ENCODE measurements at regions not wholly inside any gene's neighbourhood (a gene's known extent, or its start where the extent isn't known, plus 50 kb on each side); places are given as distances from the start of the nearest gene placed in this dataset.

- intact Hi-C loops (cut with DNase I) = no loop called here
- DNase-seq (no peak), ATAC-seq (ENCODE audit: poor library complexity) (no peak)
Measured at GRCh38 chr1:191912517-191912916, 245.7 kb upstream of the RGS18 start.

DNA sequence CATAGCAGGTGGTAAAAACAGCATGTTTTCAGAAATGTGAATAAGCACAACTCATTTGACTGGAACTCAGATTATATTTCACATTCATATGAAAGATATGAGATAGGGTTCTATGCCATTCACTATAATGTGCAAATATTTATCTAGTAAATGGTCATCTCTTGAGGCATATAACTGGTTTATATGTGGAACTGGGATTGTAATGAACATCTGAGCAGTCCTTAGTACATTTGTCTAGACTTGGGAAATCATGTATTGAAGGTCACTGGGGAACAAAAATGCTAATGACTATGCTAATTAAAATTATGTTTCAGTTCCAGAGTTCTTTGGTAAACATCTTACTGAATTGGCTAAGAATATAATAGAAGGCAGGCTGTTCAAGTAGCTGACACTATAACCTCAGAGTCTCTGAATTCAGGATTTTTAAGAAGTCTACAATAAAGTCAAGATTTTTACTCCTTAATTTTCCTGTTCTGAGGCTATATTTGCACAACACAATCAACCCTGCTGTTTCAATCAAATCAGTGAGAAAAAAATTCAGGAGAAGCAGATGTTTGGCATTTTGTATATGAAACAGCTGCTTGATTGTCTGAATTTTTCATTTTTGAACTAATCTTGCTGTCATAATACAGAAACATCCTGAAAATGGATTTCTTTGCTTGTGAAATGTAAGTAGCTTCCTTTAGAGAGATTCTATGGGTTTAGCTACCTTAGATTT is 244.8 kb upstream of the RGS18 start:
- ATAC-seq (ENCODE audit: poor library complexity) = no peak
- no peak for DNase-seq
- intact Hi-C loops (cut with DNase I) = no loop called here

- ATAC-seq (ENCODE audit: poor library complexity) = no peak
- DNase-seq = no peak
- intact Hi-C loops (cut with DNase I) = no loop called here
Measured at GRCh38 chr1:191929383-191929782, 228.9 kb upstream of the RGS18 start.

DNA sequence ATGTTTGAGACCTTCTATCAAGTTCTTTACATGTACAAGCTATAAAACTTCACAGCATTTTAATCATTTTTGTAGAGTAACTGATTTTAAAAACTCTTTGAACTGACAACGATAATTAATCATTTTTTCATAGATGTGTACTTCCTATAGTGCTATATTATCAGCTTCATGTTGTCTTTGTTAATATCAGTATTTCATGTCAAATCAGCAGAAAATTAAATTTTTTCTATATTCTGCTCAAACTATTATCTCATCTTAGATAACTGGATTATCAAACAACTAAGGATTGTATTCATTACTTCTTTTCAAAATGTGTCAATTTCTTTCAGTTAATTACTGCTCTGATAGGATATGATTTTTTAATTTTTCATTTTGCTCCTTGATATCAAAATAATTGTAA is 214.6 kb upstream of the RGS18 start:
- ATAC-seq (ENCODE audit: poor library complexity) (no peak), DNase-seq (no peak)
- intact Hi-C loops (cut with DNase I) = no loop called here

- intact Hi-C loops (cut with DNase I) = no loop called here
- no peak for ATAC-seq (ENCODE audit: poor library complexity)
- DNase-seq = no peak
Measured at GRCh38 chr1:191953526-191953925, 204.7 kb upstream of the RGS18 start.

DNA sequence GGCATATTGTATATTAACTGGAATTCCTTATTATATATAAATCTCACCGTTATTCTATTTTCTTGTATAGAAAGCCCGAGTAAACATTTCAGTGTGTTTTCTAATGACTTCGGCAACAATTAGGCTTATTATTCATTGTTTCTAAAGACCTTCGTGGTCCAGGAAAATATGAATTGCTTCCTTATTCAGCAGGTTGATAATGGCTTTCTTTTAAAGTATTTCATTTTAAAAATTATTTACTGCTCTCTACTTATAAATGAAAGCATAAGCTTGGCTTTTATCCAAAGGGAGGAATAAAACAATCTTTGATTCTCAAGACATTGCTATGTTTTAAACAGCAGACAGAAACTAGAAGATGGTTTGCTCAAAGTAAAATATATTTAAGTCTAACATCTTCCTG is 198.4 kb upstream of the RGS18 start:
- no peak for DNase-seq
- ATAC-seq (ENCODE audit: poor library complexity) = no peak
- intact Hi-C loops (cut with DNase I) = no loop called here

DNA sequence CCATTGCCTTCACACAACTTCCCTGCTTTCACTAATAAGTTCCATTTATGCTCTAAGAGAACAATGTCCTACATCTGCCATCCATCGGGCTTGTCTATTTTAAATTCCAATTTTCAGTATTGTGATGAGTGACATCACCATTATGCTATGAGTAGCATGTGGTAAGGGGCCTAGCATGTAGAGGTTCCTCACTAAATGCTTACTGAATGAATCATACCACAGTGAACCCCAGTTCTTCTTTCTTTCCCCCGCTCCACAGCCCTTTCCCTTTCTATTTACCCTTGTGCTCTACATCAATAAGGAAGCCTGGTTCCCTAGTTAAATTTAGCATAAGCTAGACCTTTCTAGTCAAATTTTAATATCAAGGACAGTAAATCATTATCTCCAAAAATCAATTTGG is 195.0 kb upstream of the RGS18 start:
- no peak for DNase-seq
- intact Hi-C loops (cut with DNase I) = no loop called here
- ATAC-seq (ENCODE audit: poor library complexity) = no peak

- intact Hi-C loops (cut with DNase I) = no loop called here
- ATAC-seq (ENCODE audit: poor library complexity) = peak; percentile 66
- DNase-seq = no peak
Measured at GRCh38 chr1:191963781-191964455, 194.3 kb upstream of the RGS18 start.

DNA sequence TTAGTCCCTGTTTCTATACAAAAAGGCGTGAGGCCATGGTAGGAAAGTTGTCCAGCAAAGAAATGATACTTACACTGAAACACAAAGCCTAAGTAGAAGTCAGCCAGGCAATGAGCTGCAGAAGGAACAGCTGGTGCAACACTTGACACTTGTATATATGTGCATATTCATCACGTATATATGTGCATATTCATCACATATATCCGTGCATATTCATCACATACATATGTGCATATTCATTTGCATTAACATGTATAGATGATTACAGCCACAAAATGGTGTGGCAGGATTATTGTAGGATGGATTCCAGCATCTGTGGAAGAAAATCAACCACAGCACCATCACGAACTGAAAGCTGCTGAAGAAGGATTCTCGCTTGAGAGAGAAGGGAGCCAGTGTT is 189.0 kb upstream of the RGS18 start:
- intact Hi-C loops (cut with DNase I) = no loop called here
- no peak for ATAC-seq (ENCODE audit: poor library complexity)
- no peak for DNase-seq

DNA sequence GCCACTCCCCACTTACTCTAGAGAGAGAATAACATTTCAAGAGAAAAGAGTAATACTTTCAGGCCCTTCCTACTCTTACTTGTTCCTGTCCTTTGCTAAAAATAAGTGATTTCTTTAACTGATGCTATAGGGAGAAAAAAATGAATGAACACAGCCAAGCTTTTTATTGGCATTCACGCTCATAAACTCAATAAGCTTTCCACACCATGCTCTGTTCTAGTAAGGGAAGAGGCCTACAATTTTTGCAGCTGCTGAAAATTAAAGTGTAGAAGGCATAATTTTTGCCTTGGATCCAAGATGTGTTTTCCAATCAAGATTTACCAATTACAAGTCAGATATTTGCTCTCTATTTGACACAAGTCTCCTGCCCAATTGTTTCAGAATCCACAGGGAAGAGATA is 188.1 kb upstream of the RGS18 start:
- DNase-seq (no peak), ATAC-seq (ENCODE audit: poor library complexity) (no peak)
- intact Hi-C loops (cut with DNase I) = no loop called here

DNA sequence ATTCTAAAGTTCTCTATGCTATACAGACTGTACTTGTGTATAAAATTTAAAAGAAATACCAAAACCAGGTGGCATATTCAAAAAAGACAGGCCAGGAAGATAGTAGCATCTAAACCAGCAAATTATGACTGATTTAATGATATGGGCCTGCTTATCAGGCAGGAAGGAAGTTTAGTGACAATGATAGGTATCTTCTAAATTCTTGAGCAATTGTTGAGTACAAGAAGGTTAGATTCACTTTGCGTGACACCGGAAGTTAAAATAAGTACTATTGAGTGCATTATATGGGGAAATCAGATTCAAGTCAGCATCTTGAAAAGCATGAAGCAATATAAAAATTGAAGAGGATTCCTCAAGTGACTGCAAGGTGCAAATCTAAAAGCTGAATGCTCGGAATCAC is 186.8 kb upstream of the RGS18 start:
- no peak for ATAC-seq (ENCODE audit: poor library complexity)
- no peak for DNase-seq
- intact Hi-C loops (cut with DNase I) = no loop called here

DNA sequence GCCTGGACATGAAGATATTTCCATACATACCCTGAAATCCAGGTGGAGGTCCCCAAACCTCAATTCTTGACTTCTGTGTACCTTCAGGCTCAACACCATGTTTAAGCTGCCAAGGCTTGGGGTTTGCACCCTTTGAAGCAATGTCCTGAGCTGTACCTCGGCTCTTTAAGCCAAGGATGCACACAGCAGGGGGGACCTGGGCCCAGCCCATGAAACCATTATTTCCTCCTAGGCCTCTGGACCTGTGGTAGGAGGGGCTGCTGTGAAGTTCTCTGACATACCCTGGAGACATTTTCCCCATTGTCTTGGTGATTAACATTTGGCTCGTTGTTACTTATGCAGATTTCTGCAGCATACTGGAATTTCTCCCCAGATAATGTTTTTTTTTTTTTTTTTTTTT is 184.3 kb upstream of the RGS18 start:
- no peak for DNase-seq
- intact Hi-C loops (cut with DNase I) = no loop called here
- no peak for ATAC-seq (ENCODE audit: poor library complexity)

DNA sequence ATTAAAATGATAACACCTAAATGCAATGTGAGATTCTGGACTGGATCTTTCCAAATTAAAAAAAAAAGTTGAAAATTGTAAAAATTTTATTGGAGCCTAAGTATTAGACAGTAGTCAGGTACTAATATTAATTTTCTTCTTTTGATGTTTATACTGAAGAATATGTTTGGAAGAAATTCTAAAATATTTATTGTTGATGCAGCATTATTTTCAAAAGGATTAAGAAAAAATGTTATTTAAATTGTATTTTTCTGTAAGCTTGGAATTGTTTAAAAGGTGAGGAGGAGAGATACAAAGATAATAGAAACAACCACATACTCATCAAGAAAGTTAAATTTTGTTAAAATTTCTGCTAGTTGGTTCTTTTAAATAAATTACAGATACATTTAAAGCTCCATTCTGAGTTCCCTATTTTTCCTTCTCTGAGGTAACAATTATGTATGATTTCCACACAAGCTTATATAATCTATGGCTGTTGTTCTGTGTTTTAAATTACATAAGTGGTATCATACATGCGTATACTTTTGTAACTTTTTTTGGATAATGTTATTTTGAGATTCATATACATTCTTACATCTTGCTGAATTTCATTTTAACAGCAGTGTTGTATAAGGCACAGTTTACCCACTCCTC is 180.3 kb upstream of the RGS18 start:
- DNase-seq (no peak), ATAC-seq (ENCODE audit: poor library complexity) (no peak)
- intact Hi-C loops (cut with DNase I) = no loop called here

DNA sequence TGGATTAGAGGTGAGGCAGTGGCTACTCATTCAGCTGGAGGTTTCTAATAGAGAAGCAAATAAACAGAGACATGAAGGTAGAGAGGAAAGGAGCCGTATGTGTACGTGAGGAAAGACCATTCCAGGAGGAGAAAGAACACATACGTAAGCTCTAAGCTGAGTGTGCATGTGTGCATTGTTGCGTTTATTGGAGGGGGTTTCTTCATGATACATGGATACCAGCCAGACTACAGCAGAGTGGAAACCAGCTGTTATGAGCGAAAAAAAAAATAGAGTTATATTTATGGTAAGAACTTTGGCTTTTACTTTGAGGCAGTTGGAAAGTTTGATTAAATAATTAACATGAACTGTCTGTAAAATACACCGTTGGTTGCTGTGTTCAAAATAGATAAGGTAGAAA is 173.4 kb upstream of the RGS18 start:
- intact Hi-C loops (cut with DNase I) = no loop called here
- no peak for ATAC-seq (ENCODE audit: poor library complexity)
- no peak for DNase-seq

DNA sequence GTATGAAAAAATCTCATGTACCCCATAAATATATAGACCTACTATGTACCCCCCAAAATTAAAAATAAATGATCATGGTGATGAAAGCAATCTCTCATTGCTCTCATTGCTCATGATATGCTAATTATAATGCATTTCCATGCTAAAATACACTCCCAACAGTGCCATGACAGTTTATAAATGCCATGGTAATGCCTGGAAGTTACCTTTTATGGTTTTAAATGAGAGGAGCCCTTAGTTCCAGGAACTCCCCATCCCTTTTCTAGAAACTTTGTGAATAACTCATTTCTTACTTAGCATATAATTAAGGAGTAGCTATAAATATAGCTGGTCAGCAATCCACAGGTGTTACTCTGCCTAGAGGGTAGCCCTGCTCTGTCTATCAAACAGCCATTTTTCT is 166.1 kb upstream of the RGS18 start:
- intact Hi-C loops (cut with DNase I) = no loop called here
- DNase-seq (no peak), ATAC-seq (ENCODE audit: poor library complexity) (no peak)

DNA sequence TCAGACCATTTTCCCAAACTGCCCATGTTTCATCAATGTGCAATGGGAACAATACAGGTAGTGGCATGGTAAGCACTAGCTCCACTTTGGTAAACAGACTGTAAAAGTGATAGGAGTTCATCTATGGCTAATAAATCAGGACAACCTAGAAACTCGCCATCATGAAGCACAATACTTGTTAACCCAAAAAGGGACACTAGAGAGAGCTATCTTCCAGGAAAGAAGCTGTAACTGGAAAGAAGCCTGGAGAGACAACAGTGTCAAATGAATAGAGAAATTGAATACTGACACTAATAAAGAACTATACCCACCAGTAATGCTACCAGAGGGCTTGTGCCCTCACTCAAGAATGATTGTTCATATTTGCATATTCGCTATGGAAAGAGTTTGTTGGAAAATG is 164.7 kb upstream of the RGS18 start:
- no peak for DNase-seq

DNA sequence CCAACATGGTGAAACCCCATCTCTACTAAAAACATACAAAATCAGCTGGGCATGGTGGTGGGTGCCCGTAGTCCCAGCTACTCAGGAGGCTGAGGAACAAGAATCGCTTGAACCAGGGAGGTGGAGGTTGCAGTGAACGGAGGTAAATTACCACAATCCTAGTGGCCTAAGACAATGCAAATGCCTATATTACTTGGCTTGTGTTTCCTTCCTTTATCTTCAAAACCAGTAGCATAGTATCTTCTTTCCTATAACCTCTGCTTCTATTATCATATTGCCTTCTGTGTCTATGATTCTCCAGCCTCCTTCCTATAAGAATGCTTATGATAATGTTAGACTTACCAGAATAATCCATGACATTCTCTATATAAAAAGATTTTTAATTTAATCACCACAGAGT is 156.2 kb upstream of the RGS18 start:
- no peak for DNase-seq
- intact Hi-C loops (cut with DNase I) = no loop called here
- no peak for ATAC-seq (ENCODE audit: poor library complexity)

More for the DNA sequence above, 164.7 kb upstream of the RGS18 start:
- intact Hi-C loops (cut with DNase I) = no loop called here
- ATAC-seq (ENCODE audit: poor library complexity) = no peak

DNA sequence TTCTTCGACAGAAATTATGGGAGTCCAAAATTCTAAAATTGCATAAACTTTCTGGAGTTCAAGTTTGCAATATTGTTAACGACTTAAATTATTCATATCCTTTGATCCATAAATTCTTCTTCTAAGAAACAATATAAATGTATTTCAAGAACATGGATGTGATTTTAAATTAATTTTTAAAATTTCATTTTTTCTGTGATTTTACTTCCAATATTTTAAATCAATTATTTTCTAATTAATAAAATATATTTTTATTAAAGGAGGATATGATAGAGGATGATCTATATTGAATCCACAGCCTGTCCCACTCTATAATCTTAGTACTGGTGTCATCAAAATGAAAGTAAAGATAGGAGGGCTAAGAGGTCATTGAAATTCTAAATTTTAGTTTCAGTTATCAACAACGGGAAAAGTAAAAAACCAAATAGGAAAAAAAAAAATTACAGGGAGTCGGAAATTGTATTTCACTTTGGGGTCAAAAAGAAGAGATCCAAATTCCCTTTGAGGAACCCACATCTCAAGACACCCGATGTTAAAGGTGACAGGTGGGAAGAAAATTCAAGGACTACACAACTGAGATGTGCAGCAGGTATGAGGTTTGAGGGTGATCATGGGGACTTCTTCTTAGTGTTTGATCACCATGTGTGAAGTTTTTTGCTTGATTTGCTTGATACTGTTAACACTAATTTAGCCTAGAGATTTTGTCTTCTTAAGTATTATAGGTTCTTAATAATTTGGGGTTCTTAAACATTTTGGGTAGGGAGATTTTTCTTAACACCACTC is 154.8 kb upstream of the RGS18 start:
- no peak for ATAC-seq (ENCODE audit: poor library complexity)
- intact Hi-C loops (cut with DNase I) = no loop called here
- DNase-seq = no peak

- DNase-seq = no peak
- intact Hi-C loops (cut with DNase I) = no loop called here
- ATAC-seq (ENCODE audit: poor library complexity) = no peak
Measured at GRCh38 chr1:192005976-192006375, 152.3 kb upstream of the RGS18 start.

All from Right ventricle myocardium superior (tissue), 1 donor.